ENCODE measurements at regions not wholly inside any gene's neighbourhood (a gene's known extent, or its start where the extent isn't known, plus 50 kb on each side); places are given as distances from the start of the nearest gene placed in this dataset.
"Not testable (repeated sequence)": the region's sequence is repeated elsewhere in the genome, so short reads cannot be mapped to it uniquely, and the experiment has no call there.

DNA sequence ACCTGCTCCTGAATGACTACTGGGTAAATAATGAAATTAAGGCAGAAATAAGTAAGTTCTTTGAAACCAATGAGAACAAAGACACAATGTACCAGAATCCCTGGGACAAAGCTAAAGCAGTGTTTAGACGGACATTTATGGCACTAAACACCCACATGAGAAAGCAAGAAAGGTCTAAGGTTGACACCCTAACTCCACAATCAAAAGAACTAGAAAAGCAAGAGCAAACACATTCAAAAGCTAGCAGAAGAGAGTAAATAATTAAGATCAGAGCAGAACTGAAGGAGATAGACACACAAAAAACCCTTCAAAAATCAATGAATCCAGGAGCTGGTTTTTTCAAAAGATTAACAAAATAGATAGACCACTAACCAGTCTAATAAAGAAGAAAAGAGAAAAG lies 203.2 kb upstream of the LRRC61 start:
- TF ChIP-seq, protein P1, sequence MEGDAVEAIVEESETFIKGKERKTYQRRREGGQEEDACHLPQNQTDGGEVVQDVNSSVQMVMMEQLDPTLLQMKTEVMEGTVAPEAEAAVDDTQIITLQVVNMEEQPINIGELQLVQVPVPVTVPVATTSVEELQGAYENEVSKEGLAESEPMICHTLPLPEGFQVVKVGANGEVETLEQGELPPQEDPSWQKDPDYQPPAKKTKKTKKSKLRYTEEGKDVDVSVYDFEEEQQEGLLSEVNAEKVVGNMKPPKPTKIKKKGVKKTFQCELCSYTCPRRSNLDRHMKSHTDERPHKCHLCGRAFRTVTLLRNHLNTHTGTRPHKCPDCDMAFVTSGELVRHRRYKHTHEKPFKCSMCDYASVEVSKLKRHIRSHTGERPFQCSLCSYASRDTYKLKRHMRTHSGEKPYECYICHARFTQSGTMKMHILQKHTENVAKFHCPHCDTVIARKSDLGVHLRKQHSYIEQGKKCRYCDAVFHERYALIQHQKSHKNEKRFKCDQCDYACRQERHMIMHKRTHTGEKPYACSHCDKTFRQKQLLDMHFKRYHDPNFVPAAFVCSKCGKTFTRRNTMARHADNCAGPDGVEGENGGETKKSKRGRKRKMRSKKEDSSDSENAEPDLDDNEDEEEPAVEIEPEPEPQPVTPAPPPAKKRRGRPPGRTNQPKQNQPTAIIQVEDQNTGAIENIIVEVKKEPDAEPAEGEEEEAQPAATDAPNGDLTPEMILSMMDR (IDR thresholded peaks at IDR 0.05), result not testable (repeated sequence)
- TF ChIP-seq POLR2AphosphoS5 (IDR thresholded peaks at IDR 0.05; ENCODE audit: low read depth, low read length); SIN3A (IDR thresholded peaks at IDR 0.05; ENCODE audit: borderline replicate concordance, insufficient read depth, low read depth, low read length): not testable (repeated sequence)
- TF ChIP-seq, protein P2, sequence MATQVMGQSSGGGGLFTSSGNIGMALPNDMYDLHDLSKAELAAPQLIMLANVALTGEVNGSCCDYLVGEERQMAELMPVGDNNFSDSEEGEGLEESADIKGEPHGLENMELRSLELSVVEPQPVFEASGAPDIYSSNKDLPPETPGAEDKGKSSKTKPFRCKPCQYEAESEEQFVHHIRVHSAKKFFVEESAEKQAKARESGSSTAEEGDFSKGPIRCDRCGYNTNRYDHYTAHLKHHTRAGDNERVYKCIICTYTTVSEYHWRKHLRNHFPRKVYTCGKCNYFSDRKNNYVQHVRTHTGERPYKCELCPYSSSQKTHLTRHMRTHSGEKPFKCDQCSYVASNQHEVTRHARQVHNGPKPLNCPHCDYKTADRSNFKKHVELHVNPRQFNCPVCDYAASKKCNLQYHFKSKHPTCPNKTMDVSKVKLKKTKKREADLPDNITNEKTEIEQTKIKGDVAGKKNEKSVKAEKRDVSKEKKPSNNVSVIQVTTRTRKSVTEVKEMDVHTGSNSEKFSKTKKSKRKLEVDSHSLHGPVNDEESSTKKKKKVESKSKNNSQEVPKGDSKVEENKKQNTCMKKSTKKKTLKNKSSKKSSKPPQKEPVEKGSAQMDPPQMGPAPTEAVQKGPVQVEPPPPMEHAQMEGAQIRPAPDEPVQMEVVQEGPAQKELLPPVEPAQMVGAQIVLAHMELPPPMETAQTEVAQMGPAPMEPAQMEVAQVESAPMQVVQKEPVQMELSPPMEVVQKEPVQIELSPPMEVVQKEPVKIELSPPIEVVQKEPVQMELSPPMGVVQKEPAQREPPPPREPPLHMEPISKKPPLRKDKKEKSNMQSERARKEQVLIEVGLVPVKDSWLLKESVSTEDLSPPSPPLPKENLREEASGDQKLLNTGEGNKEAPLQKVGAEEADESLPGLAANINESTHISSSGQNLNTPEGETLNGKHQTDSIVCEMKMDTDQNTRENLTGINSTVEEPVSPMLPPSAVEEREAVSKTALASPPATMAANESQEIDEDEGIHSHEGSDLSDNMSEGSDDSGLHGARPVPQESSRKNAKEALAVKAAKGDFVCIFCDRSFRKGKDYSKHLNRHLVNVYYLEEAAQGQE (IDR thresholded peaks at IDR 0.05; ENCODE audit: insufficient read depth in 1 of 2, low read depth in 2 of 2, low read length in 1 of 2), result not testable (repeated sequence)

Measured in Panc1 (cell line).